NCI-H446 treated with DMSO at 0.1 percent for 48 hours (cell line): ENCODE measurements at regions not wholly inside any gene's neighbourhood (a gene's known extent, or its start where the extent isn't known, plus 50 kb on each side); places are given as distances from the start of the nearest gene placed in this dataset.
"Not testable (repeated sequence)": the region's sequence is repeated elsewhere in the genome, so short reads cannot be mapped to it uniquely, and the experiment has no call there.

ENCODE experiments used
- DNase-seq: peaks from one replicate; lab custom pipeline; 2025; lab: John Stamatoyannopoulos, UW

DNA sequence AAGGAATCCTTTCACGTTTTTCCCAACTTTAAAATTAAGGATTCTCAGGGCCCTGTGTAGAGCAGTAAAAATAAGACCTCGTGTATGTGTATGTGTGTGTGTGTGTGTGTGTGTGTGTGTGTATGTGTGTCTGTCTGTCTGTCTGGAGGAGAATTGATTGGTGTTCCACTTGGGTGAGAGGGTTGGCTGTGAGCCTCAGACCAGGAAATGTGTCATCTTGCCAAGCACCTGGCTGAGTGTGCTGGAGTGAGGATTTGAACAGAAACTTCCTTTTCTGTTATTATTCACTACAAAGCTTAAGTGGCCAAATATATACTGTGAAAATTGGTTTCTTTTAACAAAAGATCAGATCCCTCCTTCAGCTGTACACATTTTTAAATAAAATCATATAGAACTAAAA, 103.6 kb upstream of the NUDT6 start:
- DNase-seq: not testable (repeated sequence)

GRCh38 chr4:123031664-123032063, 109.3 kb upstream of the NUDT6 start:
- DNase-seq: no peak

DNA sequence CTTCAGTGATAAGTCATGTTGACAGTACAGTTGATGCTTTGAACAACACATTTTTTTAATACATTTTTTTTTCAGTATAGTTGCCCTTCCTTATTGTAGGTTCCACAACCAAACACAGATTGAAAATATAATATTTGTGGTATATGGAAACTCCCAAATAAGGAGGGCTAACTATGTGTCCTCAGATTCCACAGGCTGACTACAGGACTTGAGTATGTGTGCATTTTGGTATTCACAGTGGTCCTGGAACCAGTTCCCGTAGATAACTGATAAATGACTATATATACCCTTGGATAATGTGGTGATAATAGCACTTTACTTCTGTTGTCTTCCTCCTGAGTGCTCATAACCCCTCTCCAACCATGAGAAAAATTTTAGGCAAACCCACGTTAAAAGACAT, 111.6 kb upstream of the NUDT6 start:
- no peak for DNase-seq

- no peak for DNase-seq
Observed at GRCh38 chr4:123035239-123035638, 112.8 kb upstream of the NUDT6 start.

- no peak for DNase-seq
Observed at GRCh38 chr4:123037804-123038203, 115.4 kb upstream of the NUDT6 start.

- no peak for DNase-seq
Observed at GRCh38 chr4:123042095-123042494, 119.7 kb upstream of the NUDT6 start.

DNA sequence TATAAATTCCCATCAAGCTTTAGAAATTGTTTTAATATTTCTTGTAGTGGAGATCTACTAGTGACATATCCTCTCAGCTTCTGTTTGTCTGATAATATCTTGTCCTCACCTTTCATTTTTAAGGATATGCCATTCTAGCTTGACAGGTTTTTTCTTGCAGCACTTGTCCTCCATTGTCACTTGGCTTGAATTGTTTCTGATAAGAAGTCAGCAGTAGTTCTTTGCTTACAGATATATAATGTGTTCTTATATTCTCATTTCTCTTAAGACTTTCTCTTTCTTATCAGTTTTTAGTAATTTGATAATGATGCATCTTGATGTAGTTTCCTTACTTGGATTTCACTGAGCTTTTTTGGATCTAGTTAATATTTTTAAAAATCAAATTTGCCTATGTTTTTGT, 120.6 kb upstream of the NUDT6 start:
- DNase-seq: no peak

GRCh38 chr4:123043793-123044425, 121.5 kb upstream of the NUDT6 start:
- DNase-seq: no peak

DNA sequence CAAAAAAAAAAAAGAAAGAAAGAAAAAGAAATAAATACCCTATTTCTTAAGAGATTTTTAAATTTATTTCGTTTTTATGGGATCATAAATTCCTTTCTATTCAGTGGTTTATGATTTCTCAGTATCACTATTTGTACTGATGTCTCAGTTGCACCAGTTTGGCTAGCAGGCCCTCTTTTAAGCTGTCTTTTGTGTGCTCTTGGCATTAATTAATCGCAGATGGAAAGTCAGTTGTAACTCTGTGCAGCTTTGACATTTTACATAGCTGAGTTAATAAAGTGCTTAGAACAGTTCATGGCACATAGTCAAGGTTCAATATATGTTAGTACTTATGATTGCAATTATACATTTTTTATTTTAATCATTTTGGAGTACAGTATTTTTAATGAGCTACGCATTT, 123.7 kb upstream of the NUDT6 start:
- no peak for DNase-seq

DNA sequence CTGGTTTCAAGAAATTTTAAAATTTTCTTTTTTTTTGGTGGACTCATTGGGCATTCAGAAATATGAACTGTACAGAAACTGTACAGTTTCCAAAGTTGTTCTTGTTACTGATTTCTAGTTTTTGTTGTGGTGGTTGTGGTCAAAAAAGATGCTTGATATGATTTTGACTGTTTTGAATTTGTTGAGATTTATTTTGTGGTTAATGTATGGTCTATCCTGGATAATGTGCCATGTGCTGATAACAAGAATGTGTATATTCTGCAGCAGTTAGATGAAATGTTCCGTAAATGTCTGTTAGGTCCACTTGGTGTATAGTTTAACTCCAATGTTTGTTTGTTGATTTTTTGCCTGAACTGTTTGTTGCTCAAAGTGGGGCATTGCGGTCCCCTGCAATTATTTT, 127.6 kb upstream of the NUDT6 start:
- DNase-seq: no peak

DNA sequence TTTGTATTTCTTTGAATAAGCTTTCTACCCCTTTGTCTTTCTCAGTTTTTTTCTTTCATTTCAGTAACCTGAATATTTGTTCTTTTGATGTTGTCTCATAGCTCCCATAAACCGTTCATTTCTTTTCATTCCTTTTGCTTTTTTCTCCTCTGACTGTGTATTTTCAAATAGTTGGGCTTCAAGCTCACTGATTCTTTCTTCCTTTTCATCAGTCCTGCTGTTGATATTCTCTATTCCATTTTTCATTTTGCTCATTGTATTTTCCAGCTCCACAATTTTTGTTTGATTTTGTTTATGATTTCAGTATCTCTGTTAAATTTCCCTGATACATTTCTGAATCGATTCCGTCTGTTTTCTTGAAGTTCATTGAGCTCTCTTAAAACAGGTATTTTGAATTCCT, 129.6 kb upstream of the NUDT6 start:
- no peak for DNase-seq

DNA sequence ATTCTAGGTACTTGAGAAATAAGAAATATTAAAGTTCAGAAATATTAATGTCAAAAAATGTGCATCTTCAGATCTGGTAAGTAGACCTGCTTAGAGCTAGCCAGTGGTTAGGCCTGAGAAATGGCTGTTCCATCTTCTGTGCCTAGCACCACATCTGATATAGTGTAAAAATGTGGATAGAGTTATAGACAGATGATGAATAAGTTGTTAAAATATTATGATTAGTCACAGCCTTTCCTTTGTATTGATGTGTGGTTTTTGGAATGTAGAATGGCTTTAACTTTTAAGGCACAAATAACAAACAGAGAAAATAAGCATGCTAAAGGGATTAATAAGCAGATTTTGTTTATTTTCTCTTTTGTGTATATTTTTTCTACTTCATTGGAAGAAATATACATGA, 133.5 kb upstream of the NUDT6 start:
- DNase-seq: no peak

DNA sequence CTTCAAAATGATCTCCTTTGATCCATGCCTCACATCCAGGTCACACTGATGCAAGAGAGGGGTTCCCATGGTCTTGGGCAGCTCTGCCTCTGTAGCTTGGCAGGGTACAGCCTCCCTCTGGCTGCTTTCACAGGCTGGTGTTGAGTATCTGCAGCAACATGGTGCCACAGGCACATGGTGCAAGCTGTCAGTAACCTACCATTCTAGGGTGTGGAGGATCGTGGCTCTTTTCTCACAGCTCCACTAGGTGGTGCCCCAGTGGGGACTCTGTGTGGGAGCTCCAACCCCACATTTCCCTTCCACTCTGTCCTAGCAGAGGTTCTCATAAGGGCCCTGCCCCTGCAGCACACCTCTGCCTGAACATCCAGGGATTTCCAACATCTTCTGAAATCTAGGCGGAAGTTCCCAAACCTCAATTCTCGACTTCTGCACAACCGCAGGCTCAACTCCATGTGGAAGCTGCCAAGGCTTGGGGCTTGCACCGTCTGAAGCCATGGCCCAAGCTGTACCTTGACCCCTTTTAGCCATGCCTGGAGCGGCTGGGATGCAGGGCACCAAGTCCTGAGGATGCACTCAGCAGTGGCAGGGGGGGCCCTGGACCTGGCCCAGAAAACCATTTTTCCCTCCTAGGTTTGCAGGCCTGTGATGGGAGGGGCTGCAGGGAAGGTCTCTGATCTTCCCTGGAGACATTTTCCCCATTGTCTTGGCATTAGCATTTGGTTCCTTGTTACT, 137.8 kb upstream of the NUDT6 start:
- no peak for DNase-seq

- no peak for DNase-seq
Observed at GRCh38 chr4:123064390-123064789, 142.0 kb upstream of the NUDT6 start.

DNA sequence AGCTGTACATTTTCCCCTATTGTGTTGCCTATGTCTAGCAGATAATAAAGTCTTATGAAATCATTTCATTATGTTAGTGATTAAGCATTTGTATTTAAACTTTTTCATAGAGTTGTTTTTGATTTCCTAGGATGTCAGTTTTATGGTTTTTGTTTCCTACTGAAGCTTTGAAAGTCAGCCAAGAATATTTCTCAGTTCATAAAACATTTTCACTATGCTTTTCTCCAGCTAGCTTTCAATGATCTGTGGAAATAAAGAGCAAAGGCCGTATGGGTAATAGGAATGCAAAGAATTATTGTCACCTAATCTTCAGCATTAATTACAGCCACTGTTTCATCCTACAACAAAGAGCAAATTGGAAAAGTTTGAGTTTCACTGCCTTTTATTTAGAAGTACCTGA, 145.7 kb upstream of the NUDT6 start:
- no peak for DNase-seq

DNA sequence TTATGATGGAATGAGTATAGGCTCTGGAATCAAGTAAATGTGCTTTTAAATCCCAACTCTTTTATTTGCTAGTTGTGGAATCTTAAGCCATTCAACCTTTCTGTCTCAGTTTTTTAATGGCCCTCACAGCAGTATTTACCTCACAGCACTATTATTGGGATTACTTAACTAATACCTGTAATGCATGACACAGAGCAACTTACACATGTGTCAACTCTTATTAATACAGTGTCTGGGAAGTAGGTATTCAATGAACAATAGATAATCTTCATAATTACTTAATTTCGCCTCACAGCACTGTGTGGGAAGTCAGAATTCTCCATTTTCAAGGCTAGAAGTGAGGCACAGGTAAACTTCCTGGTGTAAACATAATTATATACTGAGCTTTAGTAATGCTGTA, 149.7 kb upstream of the NUDT6 start:
- DNase-seq: no peak

DNA sequence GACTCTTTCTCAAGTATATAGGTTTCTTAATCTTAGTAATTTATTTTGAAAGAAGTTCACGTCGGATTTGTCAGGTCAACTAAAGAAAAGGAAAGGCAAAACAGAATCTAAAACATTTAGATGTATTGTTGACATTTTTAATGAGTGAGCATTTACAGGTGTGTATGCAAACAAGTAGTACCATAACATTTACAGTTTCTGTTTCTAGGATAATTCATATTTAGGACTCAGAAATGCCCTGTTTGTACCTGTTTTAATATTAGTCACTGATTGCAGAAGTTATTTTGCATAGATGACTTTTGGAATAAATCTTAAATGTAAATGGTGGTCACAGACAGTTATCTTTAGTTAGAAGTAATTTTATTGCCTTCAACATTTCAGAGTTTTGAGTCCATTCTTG, 151.3 kb upstream of the NUDT6 start:
- no peak for DNase-seq

GRCh38 chr4:123077330-123077729, 154.9 kb upstream of the NUDT6 start:
- no peak for DNase-seq

- no peak for DNase-seq
Observed at GRCh38 chr4:123081971-123082370, 159.6 kb upstream of the NUDT6 start.

DNA sequence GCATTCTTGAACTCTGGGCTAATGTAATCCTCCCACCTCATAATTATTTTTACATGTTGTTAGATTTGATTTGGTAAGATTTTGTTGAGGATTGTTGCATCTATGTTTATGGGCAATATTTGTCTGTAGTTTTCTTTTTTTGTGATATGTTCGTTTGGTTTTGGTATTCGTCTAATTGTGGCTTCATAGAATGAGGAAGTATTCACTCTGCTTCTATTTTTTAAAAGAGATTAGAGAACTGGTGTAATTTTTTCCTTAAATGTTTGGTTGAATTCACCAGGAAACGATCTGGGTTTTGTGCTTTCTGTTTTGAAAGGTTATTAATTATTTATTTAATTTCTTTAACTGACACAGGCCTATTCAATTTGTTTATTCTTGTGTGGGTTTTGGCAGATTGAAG, 161.2 kb upstream of the NUDT6 start:
- DNase-seq: no peak

DNA sequence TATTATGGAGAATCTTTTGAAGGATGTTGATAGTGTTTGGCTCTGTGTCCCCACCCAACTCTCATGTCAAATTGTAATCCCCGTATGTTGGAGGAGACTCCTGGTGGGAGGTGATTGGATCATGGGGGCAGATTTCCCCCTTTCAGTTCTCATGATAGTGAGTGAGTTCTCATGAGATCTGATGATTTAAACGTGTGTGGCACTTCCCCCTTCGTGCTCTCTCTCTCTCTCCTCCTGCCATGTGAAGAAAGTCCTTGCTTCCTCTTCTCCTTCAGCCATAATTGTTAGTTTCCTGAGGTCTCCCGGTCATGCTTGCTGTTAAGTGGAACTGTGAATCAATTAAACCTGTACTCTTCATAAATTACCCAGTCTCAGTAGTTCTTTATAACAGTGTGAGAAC, 166.1 kb upstream of the NUDT6 start:
- no peak for DNase-seq

GRCh38 chr4:123090886-123091285, 168.5 kb upstream of the NUDT6 start:
- no peak for DNase-seq

GRCh38 chr4:123092586-123092985, 170.2 kb upstream of the NUDT6 start:
- no peak for DNase-seq

GRCh38 chr4:123093236-123093635, 170.8 kb upstream of the NUDT6 start:
- DNase-seq: peak; percentile 21
